AG04450 (cell line): ENCODE measurements at regions not wholly inside any gene's neighbourhood (a gene's known extent, or its start where the extent isn't known, plus 50 kb on each side); places are given as distances from the start of the nearest gene placed in this dataset.

Experiments used
- CTCF ChIA-PET: fragments of 300-600, 350-600 bp; formaldehyde crosslinking; extraction: SDS; loops from one replicate; lab custom pipeline; 2022; ENCODE audit warnings: antibody characterized with exemption, inconsistent platforms; lab: Charles Lee
- POLR2A ChIA-PET: fragments of 350-600 bp; formaldehyde crosslinking; extraction: SDS; loops from one replicate; lab custom pipeline; 2021; ENCODE audit warnings: antibody characterized with exemption, inconsistent platforms; lab: Yijun Ruan, JAX
- DNase-seq: peaks from one replicate; pipeline ENCODE4 v3.0.0-alpha.2; 2011; ENCODE audit warnings: low read depth, low spot score
- H3K27ac ChIP-seq: one replicate; pipeline ENCODE4 v1.5.1; 2012; ENCODE audit warnings: low read depth, low read length, control low read depth
- H3K27me3 ChIP-seq: one replicate; pipeline ENCODE4 v1.6.0; 2012; ENCODE audit warnings: low read length; ENCODE audit not compliant: control insufficient read depth, insufficient read depth
- H3K4me3 ChIP-seq: 2 replicates; pipeline ENCODE4 v1.5.1; 2011; ENCODE audit warnings: mild to moderate bottlenecking, low read depth, low read length, control low read depth
- H3K9me3 ChIP-seq: 2 replicates; pipeline ENCODE4 v1.5.1; 2012; ENCODE audit warnings: low read length; ENCODE audit not compliant: control insufficient read depth, insufficient read depth
- CTCF ChIP-seq: IDR thresholded peaks from 2 replicates; pipeline ENCODE4 v1.5.1; 2011; ENCODE audit warnings: low read depth, low read length, control low read depth, inconsistent platforms

DNA sequence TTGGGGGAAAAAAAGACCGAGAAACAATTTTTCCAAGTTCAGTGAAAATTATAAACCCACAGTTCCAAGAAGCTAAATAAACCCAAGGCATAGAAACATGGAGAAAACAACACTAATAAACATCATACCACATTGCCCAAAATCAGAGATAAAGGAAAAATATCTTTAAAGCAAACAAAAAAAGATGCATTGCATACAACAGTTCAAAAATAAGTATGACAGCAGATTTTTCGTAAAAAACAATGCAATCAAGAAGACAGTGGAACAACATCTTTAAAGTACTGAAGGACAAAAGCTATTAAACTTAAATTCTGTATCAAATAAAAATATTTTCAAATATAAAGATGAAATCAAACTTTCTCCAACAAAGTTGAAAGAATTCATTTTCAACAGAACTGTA lies 921.3 kb downstream of the METTL15 start:
- ChIA-PET CTCF (interaction anchor here (1.0 to 1.5 kb wide), 2 partner anchors 9 to 26 kb away, joined by 3 to 6 read pairs; no protein-coding TSS in a partner anchor), POLR2A (no interaction called here)
- Histone ChIP-seq H3K9me3 (no peaks in the 10 kb centered on the region), H3K27me3 (no peaks in the 10 kb centered on the region), H3K4me3 (no peak overlapping the region), H3K27ac (no peak overlapping the region)
- no peak for TF ChIP-seq CTCF
- DNase-seq, result no peak

DNA sequence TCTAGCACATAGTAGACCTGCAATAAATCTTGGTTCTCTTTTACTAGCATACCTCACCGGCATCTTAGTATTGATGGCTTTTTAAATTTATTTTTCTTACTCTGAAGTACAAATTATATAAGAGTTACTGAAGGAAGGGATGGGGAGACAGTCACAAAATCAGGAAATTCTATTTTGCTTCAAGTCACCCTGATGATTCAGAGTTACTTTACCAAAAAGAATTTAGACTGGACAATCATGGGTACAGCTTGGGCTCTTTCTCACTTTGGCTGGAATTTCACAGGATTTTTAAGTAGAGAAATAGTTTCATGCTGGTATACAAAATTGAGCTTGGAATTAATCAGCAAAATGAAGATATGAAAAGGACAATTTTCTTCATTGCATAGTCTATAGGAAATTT lies 919.2 kb downstream of the METTL15 start:
- no peak overlapping the region for H3K4me3 ChIP-seq
- no peak for DNase-seq
- no peaks in the 10 kb centered on the region for H3K9me3 ChIP-seq
- H3K27me3 ChIP-seq, result no peaks in the 10 kb centered on the region
- CTCF ChIA-PET, result no interaction called here
- no peak for TF ChIP-seq CTCF
- no peak overlapping the region for H3K27ac ChIP-seq
- POLR2A ChIA-PET, result no interaction called here

- DNase-seq, result no peak
- no peaks in the 10 kb centered on the region for H3K27me3 ChIP-seq
- H3K27ac ChIP-seq, result no peak overlapping the region
- no peak for TF ChIP-seq CTCF
- CTCF ChIA-PET, result no interaction called here
- no peaks in the 10 kb centered on the region for H3K9me3 ChIP-seq
- POLR2A ChIA-PET, result no interaction called here
- H3K4me3 ChIP-seq, result no peak overlapping the region
These were observed 918.1 kb downstream of the METTL15 start for GRCh38 chr11:29026286-29026685.

- POLR2A ChIA-PET, result no interaction called here
- no peaks in the 10 kb centered on the region for H3K27me3 ChIP-seq
- H3K9me3 ChIP-seq, result no peaks in the 10 kb centered on the region
- H3K4me3 ChIP-seq, result no peak overlapping the region
- no peak overlapping the region for H3K27ac ChIP-seq
- DNase-seq, result no peak
- TF ChIP-seq CTCF, result no peak
- CTCF ChIA-PET, result no interaction called here
These were observed 916.8 kb downstream of the METTL15 start for GRCh38 chr11:29025001-29025400.

DNA sequence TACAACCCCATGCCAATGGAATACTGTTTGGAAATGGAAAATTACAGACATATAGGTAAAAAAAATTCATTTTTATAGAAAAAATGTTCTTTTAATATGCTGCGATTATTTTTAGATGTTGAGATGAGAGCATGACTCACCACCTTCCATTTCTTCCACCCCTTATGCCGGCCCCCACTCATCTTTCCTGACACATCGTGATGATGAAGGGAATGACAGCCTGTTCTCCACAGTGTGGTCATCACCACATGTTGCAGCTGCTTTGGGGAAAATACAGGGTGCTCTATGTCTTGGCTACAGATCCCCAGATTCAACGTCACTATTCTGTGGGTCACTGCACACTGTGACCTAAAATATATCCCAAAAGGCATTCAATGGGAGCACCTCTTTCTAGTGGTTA lies 916.2 kb downstream of the METTL15 start:
- no peak for TF ChIP-seq CTCF
- Histone ChIP-seq H3K27me3 (no peaks in the 10 kb centered on the region), H3K4me3 (no peak overlapping the region), H3K27ac (no peak overlapping the region), H3K9me3 (no peaks in the 10 kb centered on the region)
- ChIA-PET POLR2A (no interaction called here), CTCF (no interaction called here)
- DNase-seq, result no peak
